ENCODE measurements at regions not wholly inside any gene's neighbourhood (a gene's known extent, or its start where the extent isn't known, plus 50 kb on each side); places are given as distances from the start of the nearest gene placed in this dataset.
"Not testable (repeated sequence)": the region's sequence is repeated elsewhere in the genome, so short reads cannot be mapped to it uniquely, and the experiment has no call there.

DNA sequence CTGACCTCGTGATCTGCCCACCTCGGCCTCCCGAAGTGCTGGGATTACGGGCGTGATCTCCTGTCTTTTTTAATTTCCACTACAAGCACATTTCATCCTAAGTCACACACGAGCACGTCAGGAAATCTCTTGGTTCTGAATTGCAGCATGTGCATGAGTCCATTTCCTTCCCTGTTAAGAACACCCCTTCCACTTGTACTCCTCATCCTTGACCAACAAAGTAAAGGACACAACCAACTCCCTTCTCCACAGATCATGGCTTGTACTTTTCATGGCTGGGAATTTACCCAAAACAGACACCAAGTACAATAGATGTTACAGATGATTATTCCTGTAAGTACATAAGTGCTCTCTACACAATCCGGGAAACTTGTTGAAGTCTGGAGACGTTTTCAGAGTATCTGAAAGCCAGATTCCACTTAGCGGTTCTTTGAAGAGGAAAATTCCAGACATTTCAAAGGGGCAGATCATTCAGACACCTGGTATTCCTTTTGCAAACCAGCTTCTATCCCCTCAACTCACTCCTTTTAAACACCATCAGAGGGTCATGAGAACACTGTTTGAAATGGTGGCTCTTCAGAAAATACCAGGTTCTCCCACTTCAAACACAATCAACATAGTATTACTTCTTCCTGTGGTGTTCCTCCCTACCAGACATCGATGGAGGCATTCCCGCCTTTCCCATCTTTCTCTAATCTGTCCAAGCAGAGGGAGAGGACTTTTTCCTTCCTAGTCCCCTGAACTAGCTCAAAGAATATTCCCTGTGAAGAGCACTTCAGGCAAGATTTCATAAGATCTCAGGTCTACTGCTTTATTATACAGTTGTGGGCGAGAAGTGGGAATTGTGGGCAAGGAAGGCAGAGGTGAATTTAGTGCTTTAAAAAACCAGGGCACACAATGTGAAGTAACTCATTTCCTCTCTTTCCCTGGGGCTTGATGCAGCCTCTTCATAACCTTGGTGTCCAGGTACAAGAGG is 80.1 kb upstream of the TSC22D2 start:
- DNase-seq = no peak

DNA sequence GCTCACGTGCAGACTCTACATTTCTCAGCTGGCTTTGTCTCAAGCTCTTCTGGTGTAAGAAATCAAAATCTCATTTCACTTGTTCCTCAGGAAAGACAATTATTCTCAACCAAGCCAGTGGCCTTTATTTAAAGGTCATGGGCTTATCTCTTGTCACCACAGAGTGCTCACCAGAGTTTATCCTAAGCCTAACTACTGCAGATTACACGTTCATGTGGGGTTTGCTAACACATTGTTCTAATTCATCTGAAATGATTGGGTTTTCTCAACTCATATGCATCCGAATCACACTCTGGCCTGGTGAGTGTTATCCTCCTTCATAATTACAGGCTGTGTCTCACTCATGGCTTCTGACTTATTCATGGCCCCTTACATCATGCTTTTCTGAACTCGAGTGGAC is 83.3 kb upstream of the TSC22D2 start:
- no peak for DNase-seq

DNA sequence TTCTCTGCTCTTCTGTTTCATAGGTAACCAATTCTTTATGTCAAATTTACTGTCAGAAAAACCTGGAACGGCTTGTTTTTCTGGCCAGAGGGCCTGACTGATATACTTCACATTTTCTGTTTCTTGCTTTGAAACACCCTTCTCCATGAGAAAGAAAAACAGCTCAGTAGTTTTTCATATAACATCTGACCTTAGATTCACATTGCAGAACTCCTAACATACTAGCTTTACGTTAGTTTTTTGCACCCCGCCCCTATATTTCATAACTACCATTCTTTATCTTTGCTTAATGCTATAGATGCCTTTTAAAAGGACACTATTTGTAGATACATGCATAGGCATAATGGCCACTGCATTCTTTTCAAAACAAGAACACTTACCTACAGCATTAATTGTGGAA is 83.9 kb upstream of the TSC22D2 start:
- no peak for DNase-seq

DNA sequence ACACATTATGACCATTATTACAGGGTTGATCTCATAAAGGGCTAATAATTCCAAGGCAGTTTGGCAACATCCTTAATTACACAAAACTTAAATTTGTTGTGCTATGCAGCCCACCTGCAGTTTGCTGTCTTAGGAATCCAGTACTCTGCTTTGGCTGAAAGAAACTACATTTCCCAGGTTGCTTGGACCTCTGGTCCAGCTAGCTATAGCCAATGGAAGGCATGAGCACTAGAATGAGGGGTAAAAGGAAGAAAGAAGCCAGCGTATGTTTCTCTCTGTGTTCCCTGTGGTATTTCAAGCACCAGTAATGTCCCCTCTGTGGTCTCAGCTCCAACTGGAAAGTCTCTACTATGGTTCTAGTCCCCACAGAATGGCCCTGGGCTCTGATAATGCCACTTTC is 84.3 kb upstream of the TSC22D2 start:
- no peak for DNase-seq

DNA sequence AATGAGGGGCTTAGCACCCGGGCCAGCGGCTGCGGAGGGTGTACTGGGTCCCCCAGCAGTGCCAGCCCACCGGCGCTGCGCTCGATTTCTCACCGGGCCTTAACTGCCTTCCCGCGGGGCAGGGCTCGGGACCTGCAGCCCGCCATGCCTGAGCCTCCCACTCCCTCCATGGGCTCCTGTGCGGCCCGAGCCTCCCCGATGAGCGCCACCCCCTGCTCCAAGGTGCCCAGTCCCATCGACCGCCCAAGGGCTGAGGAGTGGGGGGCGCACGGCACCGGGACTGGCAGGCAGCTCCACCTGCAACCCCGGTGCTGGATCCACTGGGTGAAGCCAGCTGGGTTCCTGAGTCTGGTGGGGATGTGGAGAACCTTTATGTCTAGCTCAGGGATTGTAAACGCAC is 85.0 kb upstream of the TSC22D2 start:
- DNase-seq = not testable (repeated sequence)

DNA sequence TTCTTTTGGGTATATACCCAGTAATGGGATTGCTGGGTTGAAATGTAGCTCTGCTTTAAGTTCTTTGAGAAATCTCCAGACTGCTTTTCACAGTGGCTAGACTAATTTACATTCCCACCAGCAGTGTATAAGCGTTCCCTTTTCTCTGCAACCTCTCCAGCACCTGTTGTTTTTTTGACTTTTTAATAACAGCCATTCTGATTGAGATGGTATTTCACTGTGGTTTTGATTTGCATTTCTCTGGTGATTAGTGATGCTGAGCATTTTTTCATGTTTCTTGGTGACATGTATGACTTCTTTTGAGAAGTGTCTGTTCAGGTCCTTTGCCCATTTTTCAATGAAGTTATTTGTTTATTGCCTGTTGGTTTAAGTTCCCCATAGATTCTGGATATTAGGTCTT is 87.1 kb upstream of the TSC22D2 start:
- not testable (repeated sequence) for DNase-seq

DNA sequence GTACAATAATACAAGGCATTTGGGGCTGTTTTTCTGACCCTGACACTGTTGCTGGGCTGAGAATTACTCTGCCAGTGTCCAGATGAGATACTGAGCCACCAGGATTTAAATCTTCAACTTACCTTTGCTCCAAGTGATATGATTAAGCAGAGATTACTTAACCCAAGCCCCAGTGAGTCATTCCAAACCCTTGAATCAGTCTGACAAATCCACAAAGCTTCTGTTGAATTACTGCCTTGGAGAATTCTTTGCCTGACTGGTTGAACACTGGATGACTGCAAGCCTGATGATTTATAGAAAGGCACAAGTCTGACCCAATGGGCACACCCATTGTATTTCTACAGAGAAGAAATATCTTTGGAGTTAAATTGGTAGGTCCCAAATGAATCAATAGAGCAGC is 88.2 kb upstream of the TSC22D2 start:
- peak in 1 of 2 experiments; percentile 25 for DNase-seq

DNA sequence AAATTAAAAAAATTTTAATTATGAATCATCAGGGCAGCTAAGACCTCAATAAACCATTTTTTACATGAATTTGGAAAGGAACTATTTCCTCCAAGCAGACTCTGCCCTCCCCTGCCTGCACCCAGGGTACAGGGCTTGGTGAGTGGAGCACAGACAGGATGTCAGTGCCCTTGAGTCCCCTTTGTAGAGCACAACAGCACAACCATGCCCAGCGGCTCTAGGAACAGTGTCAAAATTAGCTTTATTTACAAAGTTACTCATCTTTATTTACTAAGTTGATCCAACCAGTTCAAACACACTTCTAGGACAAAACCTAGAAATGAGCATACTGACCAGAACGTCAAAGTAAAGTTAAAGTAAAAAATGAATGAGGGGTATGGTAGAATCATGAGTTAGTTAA is 90.6 kb upstream of the TSC22D2 start:
- DNase-seq = no peak

DNA sequence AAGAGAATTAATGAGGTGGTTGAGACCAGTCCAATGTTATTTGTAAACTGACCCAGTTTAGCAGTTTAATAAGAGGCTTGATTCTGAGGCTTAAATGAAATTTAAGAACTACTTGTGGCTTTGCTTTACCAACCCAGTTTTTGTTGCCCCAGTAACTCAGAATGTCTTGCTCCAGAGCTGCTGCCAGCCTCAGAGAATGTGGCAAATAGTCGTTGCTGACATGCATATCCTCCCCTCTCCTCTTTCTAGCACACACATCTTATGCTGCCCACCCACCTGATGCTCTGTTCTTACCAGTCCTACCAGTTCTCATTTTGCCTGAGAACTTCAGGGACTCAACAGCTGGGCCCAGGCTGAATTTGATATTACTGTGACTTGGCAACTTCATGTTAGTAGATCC is 92.4 kb upstream of the TSC22D2 start:
- peak in 1 of 2 experiments; percentile 65 for DNase-seq

DNA sequence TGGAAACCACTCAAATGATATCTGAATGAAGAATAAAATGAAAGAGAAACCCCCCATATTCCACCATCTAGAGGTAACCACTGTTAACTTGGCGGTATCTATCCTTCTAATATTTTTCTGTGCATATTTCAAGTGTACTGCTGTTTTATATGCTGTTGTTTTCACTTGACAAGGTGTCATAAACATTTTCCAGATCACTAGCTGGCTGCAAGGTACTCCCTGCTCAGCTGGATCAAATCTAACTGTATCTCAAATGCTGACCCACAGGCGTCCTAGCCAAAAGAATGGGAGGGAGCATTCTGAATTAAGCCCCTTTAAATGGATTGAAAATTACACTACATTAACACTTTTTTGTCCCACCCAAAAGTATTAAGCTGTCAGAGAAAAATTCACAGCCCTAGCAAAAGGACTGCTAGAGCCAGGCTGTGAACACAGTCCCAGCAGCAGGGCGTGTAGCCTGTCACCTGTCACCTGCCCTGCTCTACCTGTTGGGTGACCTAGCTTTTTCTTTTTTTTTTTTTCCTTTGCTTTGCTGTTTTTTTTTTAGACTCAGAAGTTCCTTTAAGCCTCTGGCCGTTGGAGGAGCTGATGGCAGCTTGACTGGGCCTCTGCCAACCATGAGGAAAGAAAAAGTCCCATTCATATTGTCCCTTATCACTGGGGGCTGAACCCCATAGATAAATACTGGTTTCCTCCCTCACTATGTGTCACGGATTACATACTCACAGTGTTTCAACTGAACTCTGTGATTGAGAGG is 93.7 kb upstream of the TSC22D2 start:
- DNase-seq = no peak

DNA sequence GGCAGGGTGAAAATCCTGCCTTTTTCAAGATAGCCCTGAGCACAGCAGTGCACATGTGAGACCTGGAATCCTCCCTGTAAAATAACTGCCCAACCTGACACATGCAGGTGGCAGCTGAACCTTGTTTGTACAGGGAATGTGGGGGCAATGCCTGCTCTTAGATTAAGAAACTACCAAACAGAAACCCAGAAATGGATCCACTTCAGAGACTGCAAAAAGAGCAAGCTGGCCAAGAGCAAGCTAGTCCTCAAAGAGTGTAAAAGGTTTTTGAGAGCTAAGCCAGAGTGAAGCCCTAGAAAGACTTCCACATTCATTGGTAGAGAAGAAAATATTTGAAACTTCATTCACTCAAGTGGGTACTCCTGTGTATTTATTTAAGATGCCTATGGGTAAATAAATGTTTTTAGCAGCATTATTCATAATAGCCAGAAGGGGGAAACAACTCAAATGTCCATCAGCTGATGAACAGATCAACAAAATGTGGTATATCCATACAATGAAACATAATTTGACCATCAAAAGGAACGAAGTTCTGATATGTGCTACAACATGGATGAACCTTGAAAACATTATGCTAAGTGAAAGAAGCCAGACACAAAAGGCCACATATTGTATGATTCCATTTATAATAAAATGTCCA is 96.0 kb upstream of the TSC22D2 start:
- no peak for DNase-seq

DNA sequence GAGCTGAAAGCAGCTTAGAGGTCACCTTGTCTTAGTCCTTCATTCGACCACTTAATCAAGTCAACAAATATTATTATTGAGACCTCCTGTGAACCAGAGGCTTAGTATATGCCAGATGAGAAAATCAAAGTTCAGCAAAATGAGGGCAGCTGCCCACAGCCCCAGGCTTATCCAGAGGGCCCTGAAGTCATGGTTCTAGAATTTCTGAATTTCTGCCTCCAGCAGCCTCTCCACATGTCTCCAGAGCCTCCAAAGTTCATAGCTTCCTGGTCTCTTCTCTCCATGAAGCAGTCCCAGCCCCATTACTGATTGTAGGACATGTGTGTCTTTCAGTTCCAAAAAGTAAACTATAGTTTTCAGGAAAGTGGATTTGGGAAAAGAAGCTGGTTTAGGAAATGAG is 96.9 kb upstream of the TSC22D2 start:
- DNase-seq = no peak

DNA sequence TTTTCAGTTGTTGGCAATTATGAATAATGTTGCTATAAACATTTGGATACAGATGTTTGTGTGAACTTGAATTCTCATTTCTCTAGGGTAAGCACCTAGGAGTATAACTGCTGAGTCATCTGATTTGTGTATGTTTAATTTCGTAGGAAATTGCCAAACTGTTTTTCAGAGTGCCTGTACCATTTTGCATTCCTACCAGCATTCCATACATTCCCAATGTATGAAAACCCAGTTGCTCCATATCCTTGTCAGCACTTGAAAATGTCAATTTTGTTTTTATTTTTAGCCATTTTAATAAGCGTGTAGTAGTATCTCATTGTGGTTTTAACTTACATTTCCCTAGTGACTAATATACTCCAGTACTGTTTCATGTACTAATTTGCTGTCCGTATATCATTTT is 98.5 kb upstream of the TSC22D2 start:
- no peak for DNase-seq

DNA sequence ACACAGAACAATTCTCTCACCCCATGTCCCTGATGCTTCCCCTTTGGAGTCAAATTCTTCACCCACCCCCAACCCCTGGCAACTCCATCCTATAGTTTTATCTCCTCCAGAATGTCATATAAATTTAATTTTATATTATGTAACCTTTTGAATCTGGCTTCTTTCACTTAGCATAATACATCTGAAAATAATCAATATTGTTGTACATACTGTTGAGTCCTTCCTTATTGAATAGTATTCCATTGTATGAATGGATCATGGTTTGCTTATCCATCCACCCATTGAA is 98.9 kb upstream of the TSC22D2 start:
- DNase-seq = no peak

DNA sequence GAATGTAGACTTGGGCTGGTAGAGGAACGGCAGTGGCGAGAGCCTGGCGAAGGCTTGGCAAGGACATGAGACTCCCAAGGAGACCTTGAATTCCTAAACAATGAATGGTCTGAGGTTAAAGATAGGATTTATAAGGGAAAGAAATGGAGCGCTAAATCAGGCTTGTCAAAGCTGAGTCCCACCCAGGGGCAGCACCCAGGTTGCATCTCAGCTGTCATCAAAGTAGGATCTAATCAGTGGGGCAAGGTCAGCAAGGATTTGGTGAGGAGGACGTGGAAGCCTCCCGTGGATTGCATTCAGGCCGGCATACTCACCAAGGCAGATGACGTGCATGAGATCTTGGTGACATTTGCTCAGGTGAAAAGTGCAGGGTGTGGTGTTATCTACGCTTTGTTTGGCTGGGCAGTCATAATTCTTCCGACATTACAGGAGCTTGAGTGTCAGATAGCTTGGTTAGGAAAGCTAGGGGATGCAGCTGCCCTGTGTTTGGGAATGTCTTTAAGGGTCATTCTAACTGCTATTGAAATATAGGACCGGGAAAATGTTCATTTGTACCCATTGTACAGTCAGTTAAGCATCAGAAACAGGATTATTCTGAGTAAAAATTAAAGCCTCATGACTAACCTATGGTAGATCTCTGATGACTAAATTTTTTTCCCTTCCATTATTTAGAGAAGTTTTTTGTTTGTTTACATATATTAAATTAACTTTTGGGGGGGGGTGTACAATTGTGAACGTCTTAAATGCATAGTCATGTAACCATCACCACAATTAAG is 99.4 kb upstream of the TSC22D2 start:
- DNase-seq = no peak

DNA sequence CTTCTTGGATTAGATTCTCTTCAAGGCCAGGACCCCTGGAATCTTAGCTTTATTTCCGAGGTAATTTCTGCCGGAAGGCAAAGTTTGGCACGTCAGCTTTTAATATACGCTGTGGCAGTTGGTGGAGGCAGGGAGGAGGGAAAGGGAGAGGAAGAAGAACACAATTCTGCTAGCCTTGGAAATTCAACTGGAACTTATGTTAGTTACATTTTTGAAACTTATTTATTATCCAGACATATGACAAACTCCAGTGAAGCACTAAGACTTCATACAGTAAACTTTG is 100.1 kb upstream of the TSC22D2 start:
- no peak for DNase-seq

DNA sequence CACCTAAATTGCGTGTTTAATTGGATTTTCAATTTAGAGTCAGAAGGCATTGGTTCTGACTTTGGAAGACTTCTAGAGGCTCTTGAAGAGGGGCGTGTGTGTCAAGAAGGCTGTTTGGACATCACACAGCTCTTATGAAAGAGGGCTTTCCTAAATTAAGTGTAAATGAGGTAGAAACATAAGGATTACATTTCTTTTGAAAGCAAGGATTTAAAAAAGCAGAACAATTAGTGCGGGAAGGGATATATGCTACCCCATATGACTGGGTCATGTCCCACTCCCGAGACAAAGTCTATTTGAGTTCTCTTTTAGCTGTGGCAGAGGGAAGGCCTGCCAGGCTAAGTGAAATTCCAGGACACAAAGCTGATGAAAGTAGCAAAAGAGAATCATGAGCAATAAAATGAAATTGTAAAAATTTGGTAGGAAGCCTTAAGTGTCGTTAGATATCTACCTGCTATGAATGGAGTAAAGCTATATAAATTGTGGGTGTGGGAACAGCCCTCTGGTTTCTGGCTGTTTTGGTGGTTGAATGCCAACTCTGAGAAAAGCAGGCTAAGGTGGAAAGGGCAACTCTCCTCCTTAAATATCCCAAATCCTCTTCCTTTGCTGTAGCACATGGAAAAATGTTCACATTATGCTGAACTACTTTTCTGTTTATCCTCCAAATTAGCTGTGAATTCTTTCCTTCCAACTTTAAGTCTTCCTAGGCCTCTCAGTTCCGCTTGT is 100.6 kb upstream of the TSC22D2 start:
- DNase-seq = no peak

DNA sequence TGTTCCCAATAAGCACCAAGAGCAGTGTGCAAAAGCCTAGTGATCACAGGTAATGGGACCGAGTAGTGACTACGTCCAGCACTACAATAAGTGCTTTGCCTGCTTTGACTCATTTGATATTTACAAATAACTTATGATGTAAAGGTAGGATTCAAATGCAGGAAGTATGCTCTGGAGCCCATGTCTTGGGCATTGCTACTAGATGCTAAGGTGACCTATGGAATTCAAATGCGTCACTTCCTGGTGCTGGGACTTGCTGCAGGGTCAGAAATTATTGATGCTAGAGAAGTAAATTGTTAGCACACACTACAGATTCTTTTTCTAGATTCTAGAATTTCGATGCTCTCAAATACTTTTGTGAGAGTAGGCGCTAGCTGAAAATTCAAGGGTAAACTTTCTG is 101.2 kb upstream of the TSC22D2 start:
- no peak for DNase-seq

DNA sequence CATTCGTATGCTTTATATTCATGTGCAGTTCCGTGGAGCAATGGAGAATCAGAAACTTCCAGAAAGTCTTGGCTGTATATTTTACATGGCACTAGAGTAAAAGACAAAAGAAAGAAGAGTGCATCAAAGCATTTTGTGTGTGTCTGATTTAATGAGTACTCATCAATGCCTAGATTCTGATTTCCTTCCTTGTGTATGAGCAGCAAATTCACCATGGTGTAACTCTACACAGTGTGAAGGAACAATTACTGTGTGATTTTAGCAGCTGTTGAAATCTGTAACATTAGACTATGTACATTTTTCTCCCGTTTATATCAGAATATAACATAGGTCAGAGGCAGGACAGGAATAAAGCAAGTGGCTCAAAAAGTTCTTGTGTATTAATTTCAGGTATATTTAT is 102.0 kb upstream of the TSC22D2 start:
- no peak for DNase-seq

DNA sequence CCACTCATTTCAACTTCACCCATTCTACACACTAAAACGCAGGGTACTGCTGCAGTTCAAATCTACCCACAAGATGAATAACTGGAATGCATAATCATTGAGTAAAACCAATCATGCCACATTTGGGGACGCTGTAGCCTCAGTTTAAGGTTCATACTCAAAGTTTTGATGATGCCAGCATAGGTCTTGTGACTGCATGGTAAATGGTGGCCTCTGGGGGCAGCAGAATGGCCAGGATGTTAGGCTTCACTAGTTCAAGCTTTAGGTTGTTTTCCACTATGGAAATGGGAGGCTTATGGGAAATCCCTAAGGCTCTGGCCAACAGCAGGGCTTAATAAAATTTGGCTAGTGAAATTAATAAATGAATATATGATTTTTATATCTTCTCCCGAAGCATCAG is 104.3 kb upstream of the TSC22D2 start:
- peak in 1 of 2 experiments; percentile 9 for DNase-seq

DNA sequence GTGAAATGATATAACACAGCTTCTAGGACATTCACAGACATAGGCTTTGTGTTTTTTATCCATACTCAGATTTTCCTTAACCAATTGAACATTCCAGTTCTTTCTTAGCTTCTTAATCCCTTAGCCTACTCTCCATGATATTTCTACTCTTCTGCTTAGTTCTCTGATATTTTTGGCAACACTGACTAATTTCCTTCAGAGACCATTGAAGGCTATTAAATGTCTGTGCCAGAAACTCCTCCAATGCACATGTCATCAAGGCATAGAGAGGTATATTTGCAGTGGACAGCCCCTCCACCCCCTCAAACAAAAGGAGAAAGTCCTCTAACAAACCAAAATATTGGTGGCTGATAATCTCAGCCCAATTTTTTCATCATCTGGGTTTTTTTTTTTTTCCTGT is 105.9 kb upstream of the TSC22D2 start:
- DNase-seq = no peak

DNA sequence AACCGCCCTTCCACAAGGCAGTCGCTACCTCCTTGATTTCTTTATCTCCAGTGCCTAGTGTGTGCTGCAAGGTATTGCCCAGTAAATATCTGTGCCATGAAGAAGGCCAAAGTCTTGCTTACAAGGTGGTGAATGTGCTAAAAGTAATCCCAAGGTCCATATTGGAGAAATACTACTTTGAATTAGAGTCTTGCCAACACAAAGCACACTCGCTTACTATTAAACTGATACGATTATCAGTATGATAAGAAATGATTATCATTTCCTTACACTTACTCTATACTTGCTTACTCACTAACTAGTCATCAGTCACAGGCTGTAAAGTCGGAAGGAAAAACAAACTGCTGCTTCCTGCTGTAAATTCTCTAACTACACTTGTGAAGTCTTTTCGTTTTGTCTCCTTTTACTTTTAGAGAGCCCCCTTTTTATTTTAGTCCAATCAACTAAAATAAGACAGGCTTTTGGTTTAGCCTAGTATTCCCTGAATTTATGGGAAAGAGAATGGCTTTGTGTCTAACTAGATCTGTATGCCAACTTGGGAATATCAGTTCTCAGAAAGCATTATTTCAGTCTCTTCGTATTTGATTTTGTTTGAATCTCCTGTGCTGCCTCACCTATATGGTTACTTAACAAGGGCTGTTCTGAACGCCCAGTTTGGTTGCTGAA is 107.1 kb upstream of the TSC22D2 start:
- DNase-seq = no peak

Measured in NCI-H524 (cell line).